Naive thymus-derived CD8-positive, alpha-beta T cell (primary cell): ENCODE measurements at regions not wholly inside any gene's neighbourhood (a gene's known extent, or its start where the extent isn't known, plus 50 kb on each side); places are given as distances from the start of the nearest gene placed in this dataset.
"Not testable (repeated sequence)": the region's sequence is repeated elsewhere in the genome, so short reads cannot be mapped to it uniquely, and the experiment has no call there.

Experiments
- ATAC-seq, 2 donors: fragments of 150-1000 bp; cut with Tn5 transposase in 1 of 2; sonication (Bioruptor Pico), chemical (Tn5 transposase) in 1 of 2; 1 replicate in 1 of 2; 2 replicates in 1 of 2; pipeline ENCODE4 v1.10.0; 2021; ENCODE audit warnings: mild to moderate bottlenecking in 2 of 2, moderate library complexity in 2 of 2
- POLR2A ChIA-PET: fragments of 350-600 bp; sonication (Branson Sonifier 250); formaldehyde crosslinking; loops from one replicate; lab custom pipeline; 2021; ENCODE audit warnings: antibody characterized with exemption; lab: Charles Lee
- DNase-seq, 10 donors: peaks; one replicate each; pipeline versions ENCODE4 v3.0.0 to v3.0.0-alpha.2; 2020 to 2022
- H3K27ac Mint-ChIP-seq, 10 donors: one replicate each; pipeline ENCODE4 v1.8.0; 2020 to 2022; ENCODE audit warnings: mild to moderate bottlenecking in 10 of 10, mixed read lengths in 10 of 10, moderate library complexity in 4 of 10, inconsistent platforms in 1 of 10
- H3K27me3 Mint-ChIP-seq, 5 donors: one replicate each; pipeline ENCODE4 v1.8.0; 2021 to 2022; ENCODE audit warnings: mixed read lengths in 5 of 5
- H3K36me3 Mint-ChIP-seq, 3 donors: one replicate each; pipeline ENCODE4 v1.8.0; 2020 to 2022; ENCODE audit warnings: mixed read lengths in 3 of 3, mild to moderate bottlenecking in 2 of 3, inconsistent platforms in 1 of 3
- H3K4me1 Mint-ChIP-seq, 4 donors: one replicate each; pipeline ENCODE4 v1.8.0; 2021 to 2022; ENCODE audit warnings: mixed read lengths in 4 of 4
- H3K4me3 Mint-ChIP-seq, 10 donors: one replicate each; pipeline ENCODE4 v1.8.0; 2020 to 2022; ENCODE audit warnings: mild to moderate bottlenecking in 10 of 10, mixed read lengths in 10 of 10, moderate library complexity in 6 of 10, inconsistent platforms in 1 of 10
- H3K9me3 Mint-ChIP-seq, 9 donors: one replicate each; pipeline ENCODE4 v1.8.0; 2020 to 2022; ENCODE audit warnings: mixed read lengths in 9 of 9, mild to moderate bottlenecking in 3 of 9, inconsistent platforms in 1 of 9, moderate library complexity in 1 of 9

GRCh38 chrX:145393702-145394235 lies 146.5 kb downstream of the SPANXN1 start:
- no peaks in the 10 kb centered on the region for H3K36me3 Mint-ChIP-seq
- POLR2A ChIA-PET: no interaction called here
- ATAC-seq (no peak), DNase-seq (peak in 1 of 10 donors; percentile 1)
- no peak overlapping the region for H3K27ac Mint-ChIP-seq
- H3K4me1 Mint-ChIP-seq: no peaks in the 10 kb centered on the region
- no peaks in the 10 kb centered on the region for H3K27me3 Mint-ChIP-seq
- no peak overlapping the region for H3K4me3 Mint-ChIP-seq
- H3K9me3 Mint-ChIP-seq: peaks cover 0 to 12% (median 0%) of the 10 kb centered on the region in 9 donors

- H3K27me3 Mint-ChIP-seq: no peaks in the 10 kb centered on the region
- H3K27ac Mint-ChIP-seq: no peak overlapping the region
- ATAC-seq: no peak
- no peak for DNase-seq
- H3K9me3 Mint-ChIP-seq: peaks cover 0 to 12% (median 0%) of the 10 kb centered on the region in 9 donors
- POLR2A ChIA-PET: no interaction called here
- no peak overlapping the region for H3K4me3 Mint-ChIP-seq
- H3K4me1 Mint-ChIP-seq: no peaks in the 10 kb centered on the region
- H3K36me3 Mint-ChIP-seq: no peaks in the 10 kb centered on the region
These were observed 147.0 kb downstream of the SPANXN1 start for GRCh38 chrX:145394344-145394743.

- H3K36me3 Mint-ChIP-seq: no peaks in the 10 kb centered on the region
- H3K27me3 Mint-ChIP-seq: no peaks in the 10 kb centered on the region
- POLR2A ChIA-PET: no interaction called here
- no peak overlapping the region for H3K4me3 Mint-ChIP-seq
- no peak for DNase-seq
- H3K27ac Mint-ChIP-seq: no peak overlapping the region
- ATAC-seq: no peak
- H3K4me1 Mint-ChIP-seq: no peaks in the 10 kb centered on the region
- peaks cover 0 to 10% (median 0%) of the 10 kb centered on the region in 9 donors for H3K9me3 Mint-ChIP-seq
These were observed 149.3 kb downstream of the SPANXN1 start for GRCh38 chrX:145396612-145397011.

- Mint-ChIP-seq H3K9me3 (peaks cover 0 to 2% (median 0%) of the 10 kb centered on the region in 9 donors), H3K4me3 (no peak overlapping the region), H3K36me3 (no peaks in the 10 kb centered on the region), H3K27me3 (no peaks in the 10 kb centered on the region), H3K4me1 (no peaks in the 10 kb centered on the region), H3K27ac (no peak overlapping the region)
- POLR2A ChIA-PET: no interaction called here
- DNase-seq (peak in 1 of 10 donors; percentile 11), ATAC-seq (no peak)
These were observed 157.7 kb downstream of the SPANXN1 start for GRCh38 chrX:145405012-145405411.

- no peak for ATAC-seq
- Mint-ChIP-seq H3K27me3 (no peaks in the 10 kb centered on the region), H3K9me3 (peaks cover 0 to 9% (median 1%) of the 10 kb centered on the region in 9 donors), H3K36me3 (no peaks in the 10 kb centered on the region), H3K27ac (no peak overlapping the region), H3K4me1 (no peaks in the 10 kb centered on the region), H3K4me3 (no peak overlapping the region)
- POLR2A ChIA-PET: no interaction called here
- no peak for DNase-seq
These were observed 163.3 kb downstream of the SPANXN1 start for GRCh38 chrX:145410622-145411021.

- H3K36me3 Mint-ChIP-seq, H3K27ac Mint-ChIP-seq, DNase-seq, POLR2A ChIA-PET, H3K4me1 Mint-ChIP-seq, H3K4me3 Mint-ChIP-seq, H3K9me3 Mint-ChIP-seq, ATAC-seq, H3K27me3 Mint-ChIP-seq: not testable (repeated sequence)
These were observed 188.9 kb downstream of the SPANXN1 start for GRCh38 chrX:145436211-145436610.

- Mint-ChIP-seq H3K27ac (no peak overlapping the region), H3K36me3 (peaks cover 0 to 7% (median 0%) of the 10 kb centered on the region in 3 donors), H3K9me3 (peaks cover 0 to 11% (median 0%) of the 10 kb centered on the region in 9 donors), H3K4me3 (no peak overlapping the region), H3K4me1 (no peaks in the 10 kb centered on the region), H3K27me3 (no peaks in the 10 kb centered on the region)
- POLR2A ChIA-PET: no interaction called here
- no peak for DNase-seq
- no peak for ATAC-seq
These were observed 217.3 kb downstream of the SPANXN1 start for GRCh38 chrX:145464650-145465049.

GRCh38 chrX:145475725-145476124 lies 228.4 kb downstream of the SPANXN1 start:
- Mint-ChIP-seq H3K27me3 (no peaks in the 10 kb centered on the region), H3K9me3 (peaks cover 0 to 5% (median 0%) of the 10 kb centered on the region in 9 donors), H3K4me1 (no peaks in the 10 kb centered on the region), H3K4me3 (no peak overlapping the region), H3K36me3 (no peaks in the 10 kb centered on the region), H3K27ac (no peak overlapping the region)
- DNase-seq: no peak
- ATAC-seq: no peak
- POLR2A ChIA-PET: no interaction called here

GRCh38 chrX:145484740-145485139 lies 237.4 kb downstream of the SPANXN1 start:
- H3K4me3 Mint-ChIP-seq: no peak overlapping the region
- ATAC-seq: no peak
- H3K36me3 Mint-ChIP-seq: no peaks in the 10 kb centered on the region
- H3K4me1 Mint-ChIP-seq: no peaks in the 10 kb centered on the region
- POLR2A ChIA-PET: no interaction called here
- no peak overlapping the region for H3K27ac Mint-ChIP-seq
- H3K27me3 Mint-ChIP-seq: no peaks in the 10 kb centered on the region
- no peak for DNase-seq
- H3K9me3 Mint-ChIP-seq: peaks cover 0 to 22% (median 0%) of the 10 kb centered on the region in 9 donors

GRCh38 chrX:145502670-145503069 lies 255.4 kb downstream of the SPANXN1 start:
- H3K36me3 Mint-ChIP-seq: no peaks in the 10 kb centered on the region
- ATAC-seq (no peak), DNase-seq (no peak)
- H3K4me3 Mint-ChIP-seq: no peak overlapping the region
- POLR2A ChIA-PET: no interaction called here
- no peak overlapping the region for H3K27ac Mint-ChIP-seq
- no peaks in the 10 kb centered on the region for H3K4me1 Mint-ChIP-seq
- H3K9me3 Mint-ChIP-seq: peaks cover 0 to 10% (median 0%) of the 10 kb centered on the region in 9 donors
- H3K27me3 Mint-ChIP-seq: no peaks in the 10 kb centered on the region

GRCh38 chrX:145506214-145506613 lies 258.9 kb downstream of the SPANXN1 start:
- ATAC-seq (no peak), DNase-seq (no peak)
- Mint-ChIP-seq H3K4me3 (no peak overlapping the region), H3K27me3 (no peaks in the 10 kb centered on the region), H3K9me3 (peaks cover 0 to 20% (median 6%) of the 10 kb centered on the region in 9 donors), H3K27ac (no peak overlapping the region), H3K4me1 (no peaks in the 10 kb centered on the region), H3K36me3 (peaks cover 0 to 14% (median 0%) of the 10 kb centered on the region in 3 donors)
- POLR2A ChIA-PET: no interaction called here

GRCh38 chrX:145524931-145525330 lies 277.6 kb downstream of the SPANXN1 start:
- ATAC-seq (no peak), DNase-seq (no peak)
- Mint-ChIP-seq H3K36me3 (no peaks in the 10 kb centered on the region), H3K9me3 (peaks cover 0 to 9% (median 0%) of the 10 kb centered on the region in 9 donors), H3K4me3 (no peak overlapping the region), H3K4me1 (no peaks in the 10 kb centered on the region), H3K27me3 (no peaks in the 10 kb centered on the region), H3K27ac (no peak overlapping the region)
- POLR2A ChIA-PET: no interaction called here

- no peak for ATAC-seq
- POLR2A ChIA-PET: no interaction called here
These were observed 285.0 kb downstream of the SPANXN1 start for GRCh38 chrX:145532176-145532780.

GRCh38 chrX:145533534-145533933 lies 284.1 kb upstream of the SLITRK2 start:
- Mint-ChIP-seq H3K4me1 (no peaks in the 10 kb centered on the region), H3K27me3 (no peaks in the 10 kb centered on the region), H3K27ac (no peak overlapping the region), H3K4me3 (no peak overlapping the region), H3K9me3 (peaks cover 0 to 5% (median 0%) of the 10 kb centered on the region in 9 donors), H3K36me3 (no peaks in the 10 kb centered on the region)
- POLR2A ChIA-PET: no interaction called here
- ATAC-seq: no peak
- no peak for DNase-seq

More at GRCh38 chrX:145532176-145532780, 285.0 kb downstream of the SPANXN1 start:
- Mint-ChIP-seq H3K36me3 (no peaks in the 10 kb centered on the region), H3K4me3 (no peak overlapping the region), H3K27me3 (no peaks in the 10 kb centered on the region), H3K9me3 (peaks cover 0 to 5% (median 0%) of the 10 kb centered on the region in 9 donors), H3K27ac (no peak overlapping the region), H3K4me1 (no peaks in the 10 kb centered on the region)
- DNase-seq: no peak
